ENCODE measurements at regions not wholly inside any gene's neighbourhood (a gene's known extent, or its start where the extent isn't known, plus 50 kb on each side); places are given as distances from the start of the nearest gene placed in this dataset.

- no peak for TF ChIP-seq CTCF (IDR thresholded peaks at IDR 0.05; ENCODE audit: insufficient read depth, low read depth, low read length, missing control alignments)
- no peak overlapping the region for H3K4me3 ChIP-seq (ENCODE audit: low read depth, low read length)
- DNase-seq (ENCODE audit: low read depth), result no peak
Observed at GRCh38 chr1:38600286-38600685, 259.3 kb downstream of the RRAGC start.

GRCh38 chr1:38598118-38598517 is 261.5 kb downstream of the RRAGC start:
- TF ChIP-seq CTCF (IDR thresholded peaks at IDR 0.05; ENCODE audit: insufficient read depth, low read depth, low read length, missing control alignments), result no peak
- no peak overlapping the region for H3K4me3 ChIP-seq (ENCODE audit: low read depth, low read length)
- no peak for DNase-seq (ENCODE audit: low read depth)

GRCh38 chr1:38589036-38589435 is 270.5 kb downstream of the RRAGC start:
- no peak for DNase-seq (ENCODE audit: low read depth)
- H3K4me3 ChIP-seq (ENCODE audit: low read depth, low read length), result no peak overlapping the region
- no peak for TF ChIP-seq CTCF (IDR thresholded peaks at IDR 0.05; ENCODE audit: insufficient read depth, low read depth, low read length, missing control alignments)

GRCh38 chr1:38587766-38588165 is 271.8 kb downstream of the RRAGC start:
- no peak for DNase-seq (ENCODE audit: low read depth)
- TF ChIP-seq CTCF (IDR thresholded peaks at IDR 0.05; ENCODE audit: insufficient read depth, low read depth, low read length, missing control alignments), result no peak
- H3K4me3 ChIP-seq (ENCODE audit: low read depth, low read length), result no peak overlapping the region

GRCh38 chr1:38586993-38587646 is 272.5 kb downstream of the RRAGC start:
- DNase-seq (ENCODE audit: low read depth), result peak; percentile 68
- no peak overlapping the region for H3K4me3 ChIP-seq (ENCODE audit: low read depth, low read length)
- TF ChIP-seq CTCF (IDR thresholded peaks at IDR 0.05; ENCODE audit: insufficient read depth, low read depth, low read length, missing control alignments), result peak; percentile 99

- no peak overlapping the region for H3K4me3 ChIP-seq (ENCODE audit: low read depth, low read length)
- no peak for DNase-seq (ENCODE audit: low read depth)
- no peak for TF ChIP-seq CTCF (IDR thresholded peaks at IDR 0.05; ENCODE audit: insufficient read depth, low read depth, low read length, missing control alignments)
Observed at GRCh38 chr1:38585971-38586370, 273.6 kb downstream of the RRAGC start.

- no peak for TF ChIP-seq CTCF (IDR thresholded peaks at IDR 0.05; ENCODE audit: insufficient read depth, low read depth, low read length, missing control alignments)
- DNase-seq (ENCODE audit: low read depth), result peak; percentile 48
- H3K4me3 ChIP-seq (ENCODE audit: low read depth, low read length), result no peak overlapping the region
Observed at GRCh38 chr1:38585460-38585859, 274.1 kb downstream of the RRAGC start.

Measured in GM12865 (cell line).